NCI-H2029 (cell line): ENCODE measurements at regions not wholly inside any gene's neighbourhood (a gene's known extent, or its start where the extent isn't known, plus 50 kb on each side); places are given as distances from the start of the nearest gene placed in this dataset.
"Not testable (repeated sequence)": the region's sequence is repeated elsewhere in the genome, so short reads cannot be mapped to it uniquely, and the experiment has no call there.

Experiments
- DNase-seq: peaks from one replicate; lab custom pipeline; 2025; lab: John Stamatoyannopoulos, UW

DNA sequence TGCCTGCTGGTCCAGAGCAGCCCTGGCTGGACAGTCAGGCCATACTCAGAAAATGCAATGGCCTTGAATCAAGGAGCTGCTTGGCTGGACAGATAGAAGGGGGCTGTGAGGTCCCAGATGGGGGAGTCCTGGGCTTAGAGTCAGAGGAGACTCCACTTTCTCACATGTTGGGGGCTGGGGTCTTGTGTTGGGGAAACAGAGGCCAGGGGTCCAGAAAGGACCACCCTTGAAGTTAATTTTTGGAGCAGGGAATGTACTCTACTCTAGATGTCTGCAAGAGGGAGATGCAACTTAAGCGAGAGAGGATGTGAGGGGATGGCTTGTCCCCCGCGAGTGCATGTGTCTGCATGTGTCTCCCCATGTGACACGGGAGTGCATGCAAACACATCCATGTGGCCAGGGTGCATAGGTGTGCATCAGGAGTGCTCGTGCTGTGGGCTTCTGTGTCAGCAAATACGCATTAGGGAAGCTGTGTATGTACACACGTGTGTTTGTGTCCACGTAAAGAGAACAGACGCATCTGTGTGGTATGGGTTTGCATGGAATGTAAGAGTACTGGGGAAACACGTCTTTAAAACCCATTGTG lies 303.2 kb downstream of the MYCN start:
- no peak for DNase-seq

- DNase-seq = no peak
Measured at GRCh38 chr2:16242906-16243305, 302.6 kb downstream of the MYCN start.

DNA sequence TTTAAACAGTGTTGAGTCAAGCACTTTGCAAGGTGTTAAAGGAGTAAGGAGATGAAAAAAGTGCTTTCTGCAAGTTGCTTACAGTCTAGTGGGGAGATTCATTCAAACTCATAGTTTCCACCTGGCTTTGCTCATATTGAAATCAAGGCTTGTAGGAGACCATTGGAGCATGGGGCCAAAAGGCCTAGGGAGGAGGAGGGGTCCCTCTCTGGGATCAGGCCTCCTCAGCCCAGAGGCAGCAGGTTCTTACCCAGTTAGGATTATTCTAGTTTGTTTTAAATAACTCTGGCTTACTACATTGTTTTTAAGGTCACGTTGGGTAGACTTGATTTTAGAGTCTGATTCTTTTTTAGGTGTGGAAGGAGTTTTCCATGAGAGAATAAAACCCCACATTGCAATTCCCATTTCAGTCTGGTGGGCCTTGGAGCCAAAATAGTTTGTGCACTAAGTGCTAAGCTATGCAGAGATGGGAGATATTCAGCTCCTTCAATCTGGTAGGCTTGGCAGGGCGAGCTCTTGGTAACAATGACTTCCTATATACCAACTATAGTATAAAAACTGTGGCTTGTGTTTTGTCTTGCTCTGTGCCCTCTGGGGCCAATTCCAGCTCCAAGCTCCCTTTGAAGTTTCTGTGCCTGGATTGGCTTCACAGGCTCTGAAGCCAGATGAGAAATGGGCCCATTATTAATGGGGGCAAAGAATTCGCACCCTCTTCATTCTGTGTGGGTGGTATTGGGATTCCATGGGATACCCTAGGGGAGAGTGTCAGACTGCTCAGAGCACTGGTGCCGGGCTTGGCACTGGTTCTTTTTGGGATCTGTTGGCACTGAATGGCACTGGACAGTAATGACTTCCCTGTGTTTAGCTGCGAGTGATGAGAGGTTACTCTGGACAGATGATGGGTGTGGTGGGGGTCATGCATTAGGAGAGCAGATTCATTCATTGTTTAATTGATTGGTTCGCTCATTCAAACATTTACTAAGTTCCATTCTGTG lies 301.1 kb downstream of the MYCN start:
- no peak for DNase-seq

GRCh38 chr2:16240402-16240801 lies 300.1 kb downstream of the MYCN start:
- DNase-seq = no peak

GRCh38 chr2:16239296-16239850 lies 299.0 kb downstream of the MYCN start:
- no peak for DNase-seq

DNA sequence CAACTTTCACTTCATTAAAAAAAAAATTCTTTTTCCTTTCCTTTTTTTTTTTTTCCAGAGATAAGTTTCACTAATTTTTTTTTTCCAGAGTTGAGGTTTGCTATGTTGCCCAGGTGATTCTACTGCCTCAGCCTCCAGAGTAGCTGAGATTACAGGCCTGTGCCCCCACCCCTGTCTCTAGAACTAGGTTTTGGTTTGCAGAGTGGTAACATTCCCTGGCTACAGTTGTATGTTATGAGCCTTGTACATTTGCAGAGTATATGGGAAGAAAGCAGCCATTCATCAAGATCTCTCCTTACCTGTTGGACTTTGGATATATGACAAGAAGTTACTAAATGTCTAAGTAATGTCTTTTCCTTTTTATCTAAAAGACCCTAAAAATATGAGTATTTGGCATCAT lies 298.4 kb downstream of the MYCN start:
- no peak for DNase-seq

- no peak for DNase-seq
Measured at GRCh38 chr2:16238001-16238761, 297.8 kb downstream of the MYCN start.

DNA sequence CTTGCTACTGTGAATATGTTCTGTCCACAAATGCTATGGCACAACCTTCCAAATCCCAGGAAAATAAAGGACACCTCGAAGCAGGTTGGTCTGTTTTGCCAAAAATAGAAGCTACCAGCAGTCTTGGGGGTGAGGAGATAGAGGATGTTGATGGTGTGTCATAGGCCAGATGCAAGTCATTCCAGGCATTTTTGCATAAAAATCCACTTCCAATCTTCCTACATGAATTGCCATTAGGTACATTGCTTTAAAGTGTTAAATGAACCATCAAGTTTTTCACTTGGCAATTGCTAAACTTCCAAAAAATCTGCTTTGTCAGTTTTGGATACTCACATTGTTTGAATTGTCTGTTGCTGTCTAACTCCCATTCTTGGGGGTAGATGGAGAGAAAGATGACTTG lies 295.4 kb downstream of the MYCN start:
- no peak for DNase-seq

DNA sequence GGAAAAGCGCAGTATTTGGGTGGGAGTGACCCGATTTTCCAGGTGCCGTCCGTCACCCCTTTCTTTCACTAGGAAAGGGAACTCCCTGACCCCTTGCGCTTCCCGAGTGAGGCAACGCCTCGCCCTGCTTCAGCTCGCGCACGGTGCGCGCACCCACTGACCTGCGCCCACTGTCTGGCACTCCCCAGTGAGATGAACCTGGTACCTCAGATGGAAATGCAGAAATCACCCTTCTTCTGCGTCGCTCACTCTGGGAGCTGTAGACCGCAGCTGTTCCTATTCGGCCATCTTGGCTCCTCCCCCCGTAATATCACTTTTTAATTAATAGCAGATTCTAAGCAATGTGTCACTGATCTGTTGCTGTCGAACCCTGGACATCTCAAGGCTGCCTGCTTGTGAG lies 294.9 kb downstream of the MYCN start:
- DNase-seq = not testable (repeated sequence)

DNA sequence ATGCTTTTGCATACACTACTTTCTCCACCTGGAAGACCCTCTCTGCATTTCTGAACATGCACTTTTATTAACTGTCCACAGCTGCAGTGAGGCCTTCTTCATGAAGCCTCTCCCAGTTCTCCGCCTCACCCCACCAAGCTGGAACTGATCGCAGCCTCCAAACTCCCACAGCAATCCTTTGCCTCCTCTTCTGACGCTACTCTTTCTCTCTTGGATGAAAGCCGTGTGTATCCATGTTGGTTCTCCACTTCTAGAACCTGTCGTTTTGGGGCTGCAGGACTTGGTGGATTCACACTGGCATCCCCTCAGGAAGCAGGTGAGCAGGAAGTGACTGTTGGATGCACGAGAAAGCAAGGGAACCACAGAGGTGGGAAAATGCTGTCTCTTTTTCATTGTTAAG lies 288.6 kb downstream of the MYCN start:
- DNase-seq = no peak

GRCh38 chr2:16228471-16228870 lies 288.1 kb downstream of the MYCN start:
- DNase-seq = no peak

DNA sequence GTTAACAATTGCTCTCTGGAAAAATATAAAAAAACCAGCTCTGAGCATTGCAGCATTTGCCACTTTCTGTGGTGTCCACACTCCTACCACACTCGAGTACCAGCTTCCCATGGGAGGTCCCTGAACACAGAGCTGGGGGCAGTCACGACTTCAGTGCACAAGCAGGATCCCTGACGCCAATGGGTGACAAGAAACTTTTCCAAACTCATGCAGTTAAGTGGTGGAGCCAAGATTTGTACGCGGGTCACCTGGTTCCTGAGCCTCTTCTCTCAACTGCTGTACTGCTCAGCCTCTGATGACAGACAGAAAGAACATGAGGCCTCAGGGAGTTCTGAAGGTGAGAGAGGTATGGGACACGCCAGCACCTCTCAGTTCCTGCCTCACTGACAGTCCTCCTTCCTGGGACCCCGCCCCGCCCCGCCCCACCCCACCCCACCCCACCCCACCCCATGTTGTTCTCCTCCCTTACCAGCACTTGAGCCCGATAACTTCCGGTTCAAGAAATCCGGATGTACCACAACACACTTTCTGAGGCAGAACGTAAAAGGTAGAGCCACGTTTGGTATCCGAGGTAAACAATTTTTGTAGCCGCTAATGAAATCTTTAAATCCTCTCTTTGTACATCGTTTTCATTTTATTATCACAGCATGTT lies 287.6 kb downstream of the MYCN start:
- no peak for DNase-seq

GRCh38 chr2:16226943-16227664 lies 286.8 kb downstream of the MYCN start:
- no peak for DNase-seq

- DNase-seq = no peak
Measured at GRCh38 chr2:16226381-16226780, 286.0 kb downstream of the MYCN start.

GRCh38 chr2:16225545-16225944 lies 285.2 kb downstream of the MYCN start:
- DNase-seq = no peak

GRCh38 chr2:16225071-16225470 lies 284.7 kb downstream of the MYCN start:
- no peak for DNase-seq

DNA sequence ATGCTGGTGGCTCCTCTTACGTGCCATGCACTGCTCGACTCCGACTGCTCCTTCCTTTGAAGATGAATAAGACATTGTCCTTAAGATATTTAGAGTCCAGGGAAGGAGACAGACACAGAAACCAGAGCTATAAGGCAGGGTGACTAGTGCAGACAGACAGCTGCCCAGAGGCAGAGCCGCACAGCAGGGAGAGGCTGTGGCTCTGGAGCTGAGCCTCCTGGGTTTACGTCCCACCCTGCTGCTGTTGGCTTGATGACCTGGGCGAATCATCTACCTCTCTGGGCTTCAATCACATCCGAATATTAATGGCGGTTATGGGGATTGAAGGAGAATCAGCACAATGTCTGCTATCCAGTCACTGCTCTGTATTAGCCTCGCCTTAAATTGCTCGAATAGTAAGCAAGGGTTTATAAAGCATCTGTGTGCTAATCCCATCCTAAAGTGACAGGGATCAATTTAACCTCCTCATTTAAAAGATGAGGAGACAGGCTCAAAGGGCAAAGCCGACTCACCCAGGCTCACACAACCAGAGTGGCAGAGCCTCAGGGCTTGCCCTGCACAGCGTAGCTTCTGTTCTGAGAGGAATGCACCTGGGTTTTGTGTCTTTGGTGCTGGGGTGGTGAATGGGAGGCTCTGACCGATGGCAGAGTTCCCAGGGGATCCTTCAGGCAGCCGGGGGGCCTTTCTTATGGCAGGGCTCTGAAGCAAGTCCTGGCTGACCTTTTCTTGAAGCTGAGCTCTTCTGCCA lies 284.1 kb downstream of the MYCN start:
- DNase-seq = no peak

DNA sequence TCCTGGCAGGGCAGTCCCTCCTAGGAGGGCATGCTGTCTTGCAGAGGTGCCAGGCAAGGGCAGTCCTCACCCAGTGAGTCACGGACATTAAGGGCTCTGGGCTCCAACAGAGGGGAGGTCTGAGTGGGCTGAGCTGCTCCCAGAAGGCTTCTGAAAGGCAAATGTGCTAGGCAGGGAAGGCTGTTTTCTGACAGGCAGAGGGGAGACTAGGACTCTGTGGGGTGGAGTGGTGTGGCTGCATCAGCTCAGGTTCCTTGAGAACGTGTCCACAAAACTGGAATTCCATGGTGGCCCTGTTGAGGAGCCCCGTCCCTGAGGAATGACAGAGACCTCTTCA lies 283.5 kb downstream of the MYCN start:
- DNase-seq = no peak

DNA sequence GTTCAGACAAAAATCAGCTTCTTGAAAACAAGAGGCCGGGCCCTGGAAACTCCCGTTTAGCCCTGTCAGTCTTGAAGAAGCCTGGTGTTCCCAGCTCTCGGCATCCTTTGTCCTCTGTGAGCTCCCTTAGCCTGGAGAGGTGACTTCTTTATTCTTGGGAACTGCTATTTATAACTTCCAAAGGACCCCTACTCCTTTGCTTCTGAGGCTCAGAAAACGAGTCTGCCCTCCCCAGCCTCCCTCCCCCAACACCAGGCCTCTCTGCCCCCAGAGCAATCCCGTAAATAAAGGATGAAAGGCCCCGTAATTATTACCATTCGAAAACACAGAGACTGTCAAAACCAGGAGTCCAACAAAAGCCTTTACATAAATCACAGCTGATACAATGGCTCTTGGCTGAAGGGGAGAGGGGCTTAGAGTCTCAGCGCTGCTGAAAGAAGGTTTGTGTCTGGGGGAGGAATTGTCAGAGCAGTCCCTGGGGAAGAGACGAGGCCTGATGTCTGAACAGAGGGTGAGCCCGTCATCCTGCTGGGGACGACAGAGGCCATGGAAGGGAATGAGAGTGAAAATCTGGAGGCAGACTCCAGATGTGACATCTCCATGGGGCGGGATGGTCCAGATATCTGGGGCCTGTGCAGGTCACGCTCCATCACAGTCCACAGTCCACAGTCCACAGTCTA lies 283.0 kb downstream of the MYCN start:
- DNase-seq = no peak

- DNase-seq = no peak
Measured at GRCh38 chr2:16222326-16222725, 282.0 kb downstream of the MYCN start.
